Muscle layer of duodenum (tissue), 2 donors: ENCODE measurements at regions not wholly inside any gene's neighbourhood (a gene's known extent, or its start where the extent isn't known, plus 50 kb on each side); places are given as distances from the start of the nearest gene placed in this dataset.

Experiments
- H3K27ac ChIP-seq: one replicate; pipeline ENCODE4 v1.7.0; 2013; ENCODE audit warnings: mild to moderate bottlenecking, low read length
- H3K27me3 ChIP-seq: one replicate; pipeline ENCODE4 v1.7.0; 2013; ENCODE audit warnings: low read depth, mild to moderate bottlenecking, control low read depth, low read length
- H3K36me3 ChIP-seq, 2 donors: one replicate each; pipeline ENCODE4 v1.7.0; 2013; ENCODE audit warnings: low read length in 2 of 2, control low read depth in 1 of 2, mild to moderate bottlenecking in 1 of 2; ENCODE audit not compliant: insufficient read depth in 2 of 2, control insufficient read depth in 1 of 2
- H3K4me1 ChIP-seq, 2 donors: one replicate each; pipeline ENCODE4 v1.7.0; 2013; ENCODE audit warnings: low read length in 2 of 2, mild to moderate bottlenecking in 2 of 2, control low read depth in 1 of 2, moderate library complexity in 1 of 2; ENCODE audit not compliant: insufficient read depth in 2 of 2, control insufficient read depth in 1 of 2
- H3K4me3 ChIP-seq, 2 donors: one replicate each; pipeline ENCODE4 v1.7.0; 2013; ENCODE audit warnings: low read length in 2 of 2, low read depth in 1 of 2, mild to moderate bottlenecking in 1 of 2
- H3K9me3 ChIP-seq, 2 donors: one replicate each; pipeline ENCODE4 v1.7.0; 2013; ENCODE audit warnings: low read length in 2 of 2, control low read depth in 1 of 2, mild to moderate bottlenecking in 1 of 2; ENCODE audit not compliant: control insufficient read depth in 1 of 2
- donor health status: healthy.

DNA sequence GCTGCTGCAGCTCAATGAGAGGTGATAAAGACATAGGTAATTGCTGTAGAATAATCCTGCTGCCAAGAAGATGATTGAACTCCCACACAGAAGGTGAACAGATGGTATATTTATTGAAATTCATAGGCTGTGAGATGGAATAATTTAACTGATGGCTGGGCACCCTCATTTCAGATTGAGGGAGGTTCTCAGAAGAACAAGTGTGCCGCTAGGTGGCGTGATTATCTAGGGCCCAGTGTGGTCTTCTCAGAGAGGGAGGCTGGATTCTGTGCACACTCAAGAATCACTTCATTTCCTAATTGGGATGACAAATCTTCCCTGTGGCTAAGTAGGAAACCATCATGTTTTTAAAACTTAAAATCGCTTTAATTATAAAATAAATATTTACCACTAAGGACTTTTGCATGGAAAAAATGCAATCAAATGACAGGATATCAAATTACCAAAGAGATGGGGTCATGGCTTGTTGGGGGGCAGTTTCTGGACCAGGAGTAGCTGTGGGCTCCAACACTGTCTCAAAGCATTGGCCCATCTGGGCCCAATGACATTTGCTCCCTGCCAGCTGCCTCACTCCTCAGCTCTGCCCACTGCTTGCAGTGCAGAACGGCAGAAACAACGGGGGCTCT lies 132.3 kb downstream of the SNAPC1 start:
- no peak overlapping the region for H3K27ac ChIP-seq
- H3K36me3 ChIP-seq, result no peaks in the 10 kb centered on the region
- H3K9me3 ChIP-seq, result no peaks in the 10 kb centered on the region
- H3K4me3 ChIP-seq, result no peak overlapping the region
- no peaks in the 10 kb centered on the region for H3K4me1 ChIP-seq
- no peaks in the 10 kb centered on the region for H3K27me3 ChIP-seq

DNA sequence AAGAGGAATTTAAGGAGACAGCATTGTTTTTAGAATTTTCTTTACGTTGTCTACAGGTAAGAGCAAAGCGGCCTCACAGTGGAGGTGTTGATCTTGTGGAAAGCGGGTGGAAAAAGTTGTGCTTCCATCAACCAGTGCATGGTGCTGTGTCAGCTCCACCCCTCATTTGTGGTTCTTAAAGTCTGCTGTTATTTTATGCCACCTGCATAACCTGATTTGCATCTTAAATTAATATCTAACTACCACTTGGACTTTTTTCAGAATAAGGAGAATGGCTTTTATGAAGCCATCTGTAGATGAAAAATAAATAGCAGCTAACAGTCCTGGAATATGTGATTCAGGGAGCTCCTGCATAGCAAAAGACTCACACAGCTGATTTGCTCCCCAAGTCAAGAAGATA lies 135.1 kb downstream of the SNAPC1 start:
- Histone ChIP-seq H3K9me3 (no peaks in the 10 kb centered on the region), H3K36me3 (no peaks in the 10 kb centered on the region), H3K27me3 (no peaks in the 10 kb centered on the region), H3K27ac (no peak overlapping the region), H3K4me3 (no peak overlapping the region), H3K4me1 (no peaks in the 10 kb centered on the region)

DNA sequence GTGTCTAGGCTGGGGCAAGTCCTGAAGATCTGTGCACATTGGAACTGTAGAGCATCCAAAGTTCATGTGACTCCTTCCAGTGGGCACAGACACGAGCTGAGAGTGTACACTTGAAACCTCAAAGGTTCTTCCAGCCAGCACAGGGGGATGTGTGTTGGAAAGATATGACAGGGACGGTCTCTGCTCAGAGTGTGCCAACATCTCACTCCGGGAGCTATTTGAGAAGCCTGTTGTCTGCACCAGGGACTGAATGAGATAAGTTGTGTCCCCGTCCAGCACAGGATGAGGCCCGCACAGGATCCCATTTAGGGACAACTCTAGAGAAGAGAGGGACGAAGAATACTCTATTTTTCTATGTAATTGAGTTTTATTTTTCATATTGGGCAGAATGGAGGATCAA lies 136.3 kb downstream of the SNAPC1 start:
- Histone ChIP-seq H3K4me3 (no peak overlapping the region), H3K27me3 (no peaks in the 10 kb centered on the region), H3K9me3 (no peaks in the 10 kb centered on the region), H3K4me1 (no peaks in the 10 kb centered on the region), H3K27ac (no peak overlapping the region), H3K36me3 (no peaks in the 10 kb centered on the region)

DNA sequence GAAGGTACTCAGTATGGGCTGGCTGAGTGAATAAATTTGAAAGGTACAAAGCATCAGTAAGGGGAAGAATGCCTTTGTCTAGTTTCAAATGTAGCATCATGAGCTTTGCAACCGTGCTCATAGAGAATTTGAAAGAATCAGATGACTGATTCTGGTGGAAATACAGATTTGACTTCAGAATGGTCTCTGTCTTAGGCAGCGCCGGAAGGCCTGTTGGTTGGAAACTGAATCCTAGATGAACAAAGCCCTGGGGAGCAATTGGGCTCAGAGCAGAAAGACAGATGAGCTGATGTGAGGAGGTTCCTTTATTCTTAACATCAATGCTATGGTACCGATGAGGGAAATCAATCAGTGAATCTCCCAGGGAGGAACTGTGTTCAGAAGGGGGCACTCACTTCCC lies 137.3 kb downstream of the SNAPC1 start:
- no peaks in the 10 kb centered on the region for H3K9me3 ChIP-seq
- H3K27me3 ChIP-seq, result no peaks in the 10 kb centered on the region
- no peaks in the 10 kb centered on the region for H3K4me1 ChIP-seq
- H3K27ac ChIP-seq, result no peak overlapping the region
- no peak overlapping the region for H3K4me3 ChIP-seq
- H3K36me3 ChIP-seq, result no peaks in the 10 kb centered on the region

DNA sequence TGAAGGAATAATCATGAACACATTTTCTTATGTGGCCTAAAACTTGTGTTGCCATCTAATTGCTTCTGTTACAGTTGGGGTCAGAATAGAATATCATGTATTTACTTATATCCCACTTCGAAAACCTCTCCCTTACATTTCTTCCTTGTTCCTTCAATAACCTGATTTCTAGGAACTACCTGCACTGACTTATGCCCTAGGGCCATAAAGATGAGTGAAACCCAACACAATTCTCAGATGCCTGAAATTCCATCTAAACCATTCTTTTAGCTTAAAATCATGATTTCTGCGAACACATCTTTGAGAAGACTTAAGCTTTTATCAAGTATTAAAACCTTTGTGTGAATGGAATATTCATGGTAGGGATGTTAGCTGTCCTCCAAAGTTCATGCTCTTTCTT lies 142.7 kb downstream of the SNAPC1 start:
- no peaks in the 10 kb centered on the region for H3K36me3 ChIP-seq
- no peaks in the 10 kb centered on the region for H3K9me3 ChIP-seq
- H3K27ac ChIP-seq, result no peak overlapping the region
- no peak overlapping the region for H3K4me3 ChIP-seq
- H3K4me1 ChIP-seq, result no peaks in the 10 kb centered on the region
- H3K27me3 ChIP-seq, result no peaks in the 10 kb centered on the region

DNA sequence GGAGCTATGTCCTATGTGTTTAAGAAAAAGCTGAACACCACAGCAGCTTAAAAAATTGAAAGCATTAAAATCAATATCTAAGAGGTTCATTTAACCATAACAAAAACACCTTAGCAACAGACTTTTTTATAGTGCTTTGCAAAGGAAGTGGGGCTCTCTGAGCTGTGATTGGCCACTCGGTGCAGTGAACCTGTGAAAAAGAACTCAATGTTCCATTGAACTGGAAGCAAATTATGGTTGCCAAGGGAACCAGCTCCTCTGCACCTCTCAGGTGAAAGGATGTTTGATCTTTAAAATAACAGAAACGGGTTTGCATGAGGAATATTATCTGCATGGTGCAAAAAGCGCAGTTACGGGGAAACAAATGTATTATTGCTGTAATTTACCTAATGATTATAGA lies 149.4 kb downstream of the SNAPC1 start:
- no peak overlapping the region for H3K4me3 ChIP-seq
- no peaks in the 10 kb centered on the region for H3K27me3 ChIP-seq
- no peak overlapping the region for H3K27ac ChIP-seq
- no peaks in the 10 kb centered on the region for H3K36me3 ChIP-seq
- H3K9me3 ChIP-seq, result no peaks in the 10 kb centered on the region
- no peaks in the 10 kb centered on the region for H3K4me1 ChIP-seq

DNA sequence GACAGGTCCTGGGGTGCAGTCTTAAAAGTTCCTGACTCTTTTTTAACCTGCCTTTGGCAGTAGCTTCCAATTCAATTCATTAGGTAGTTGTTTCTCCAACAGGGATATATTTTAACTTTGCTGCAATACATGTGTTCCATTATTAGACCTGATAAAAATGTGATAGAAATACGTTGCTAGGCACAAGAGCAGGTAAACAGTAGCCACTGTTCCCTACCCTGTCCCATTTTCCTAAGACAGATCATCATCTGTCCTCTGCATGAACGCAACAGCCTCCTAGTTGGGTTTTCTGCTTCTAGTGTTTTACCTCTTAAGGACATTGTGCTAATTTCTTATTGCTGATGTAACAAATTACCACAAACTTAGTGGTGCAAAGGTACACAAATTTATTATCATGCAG lies 156.8 kb downstream of the SNAPC1 start:
- Histone ChIP-seq H3K36me3 (no peaks in the 10 kb centered on the region), H3K4me1 (no peaks in the 10 kb centered on the region), H3K27ac (no peak overlapping the region), H3K4me3 (no peak overlapping the region), H3K9me3 (no peaks in the 10 kb centered on the region), H3K27me3 (no peaks in the 10 kb centered on the region)

DNA sequence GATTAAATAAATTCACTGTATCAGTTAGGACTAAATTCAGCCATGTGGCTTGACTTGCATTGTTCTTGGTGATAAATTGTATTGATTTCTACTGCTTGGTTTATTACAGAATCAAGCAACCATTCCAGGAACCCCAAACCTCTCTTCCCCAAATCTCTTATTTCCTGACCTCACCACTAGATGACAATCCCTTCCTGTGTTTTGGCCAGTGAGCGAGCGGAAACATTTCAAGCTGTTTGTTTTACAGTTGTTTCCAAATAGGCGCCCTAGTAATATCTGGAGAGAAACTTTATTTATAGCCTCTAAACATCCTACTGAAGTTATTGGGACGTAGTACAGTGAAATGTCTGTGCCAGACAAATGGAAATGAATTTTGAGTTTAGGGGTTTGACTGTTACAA lies 161.1 kb downstream of the SNAPC1 start:
- Histone ChIP-seq H3K27ac (no peak overlapping the region), H3K9me3 (no peaks in the 10 kb centered on the region), H3K36me3 (no peaks in the 10 kb centered on the region), H3K4me1 (no peaks in the 10 kb centered on the region), H3K27me3 (no peaks in the 10 kb centered on the region), H3K4me3 (no peak overlapping the region)

DNA sequence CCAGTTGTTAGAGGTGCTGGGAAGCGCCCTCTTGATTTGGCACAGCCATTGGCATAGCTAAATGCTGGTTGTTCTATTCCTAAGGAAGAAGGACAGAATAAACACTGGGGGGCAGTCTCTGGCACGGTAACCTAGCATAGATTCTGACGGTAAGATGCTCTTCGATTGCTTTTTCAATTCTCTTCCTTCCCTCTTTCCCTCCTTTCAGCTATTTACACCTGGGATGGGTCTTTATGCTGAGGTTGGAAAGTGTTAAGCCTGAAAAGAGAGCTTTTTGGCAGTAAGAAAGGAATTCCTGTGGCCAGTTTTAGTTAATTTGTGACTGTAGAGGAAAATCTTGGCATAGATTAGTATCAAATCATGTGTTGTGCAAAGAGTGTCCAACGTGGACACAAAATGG lies 162.8 kb downstream of the SNAPC1 start:
- H3K27ac ChIP-seq, result no peak overlapping the region
- no peaks in the 10 kb centered on the region for H3K36me3 ChIP-seq
- no peaks in the 10 kb centered on the region for H3K27me3 ChIP-seq
- H3K4me1 ChIP-seq, result no peaks in the 10 kb centered on the region
- no peak overlapping the region for H3K4me3 ChIP-seq
- no peaks in the 10 kb centered on the region for H3K9me3 ChIP-seq

DNA sequence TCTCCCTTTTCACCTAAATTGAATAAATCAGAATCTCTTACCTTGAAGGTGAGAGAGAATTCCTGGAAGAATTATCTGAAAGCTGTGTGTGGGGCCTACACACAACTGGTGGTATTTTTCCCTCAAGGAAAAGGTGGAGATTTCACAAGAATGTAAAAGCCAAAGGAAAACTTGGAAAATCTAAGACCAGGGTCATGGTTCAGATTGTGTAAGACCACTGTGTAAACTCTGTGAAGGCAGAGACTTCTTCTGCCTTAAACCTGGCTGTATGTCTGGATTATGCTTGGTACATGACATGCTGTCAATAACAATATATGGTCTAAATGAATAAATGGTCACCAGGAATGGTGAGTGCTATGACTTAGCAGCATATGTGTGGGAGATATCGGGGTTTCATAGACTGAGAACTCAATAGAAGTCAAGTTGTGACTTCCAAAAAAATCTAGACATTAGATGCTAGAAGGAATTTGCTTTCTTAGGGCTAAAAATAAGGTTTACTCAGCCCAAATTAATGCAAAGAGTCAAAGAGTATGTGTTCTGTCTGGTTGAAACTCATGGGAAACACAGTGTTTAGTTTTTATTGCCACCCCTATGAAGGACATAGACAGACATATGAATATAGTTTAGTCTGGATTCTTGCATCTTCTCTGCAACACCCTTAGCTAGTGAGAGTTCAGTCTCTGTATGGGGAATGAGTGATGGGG lies 163.7 kb downstream of the SNAPC1 start:
- Histone ChIP-seq H3K27me3 (no peaks in the 10 kb centered on the region), H3K4me1 (no peaks in the 10 kb centered on the region), H3K27ac (no peak overlapping the region), H3K36me3 (no peaks in the 10 kb centered on the region), H3K4me3 (no peak overlapping the region), H3K9me3 (no peaks in the 10 kb centered on the region)

DNA sequence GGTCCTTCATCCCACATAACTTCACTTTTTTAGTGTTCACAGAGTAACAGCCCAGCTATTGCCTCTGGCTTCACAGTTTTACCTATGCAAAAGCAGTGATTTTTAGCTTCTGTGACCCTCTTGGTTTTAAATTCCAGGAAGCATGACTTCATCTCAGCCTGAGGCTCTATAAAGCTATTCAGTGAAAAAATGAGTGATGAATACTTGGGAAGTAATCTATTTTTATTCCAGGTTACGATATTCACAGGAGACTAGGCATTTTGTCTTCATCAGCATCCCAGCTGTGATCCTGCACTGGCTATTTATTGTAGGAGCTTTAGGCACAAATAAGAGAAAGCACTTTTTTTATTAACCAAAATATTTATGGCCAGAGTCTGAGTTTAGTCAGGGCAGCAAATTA lies 164.8 kb downstream of the SNAPC1 start:
- H3K9me3 ChIP-seq, result no peaks in the 10 kb centered on the region
- H3K27me3 ChIP-seq, result no peaks in the 10 kb centered on the region
- no peaks in the 10 kb centered on the region for H3K4me1 ChIP-seq
- no peaks in the 10 kb centered on the region for H3K36me3 ChIP-seq
- no peak overlapping the region for H3K27ac ChIP-seq
- H3K4me3 ChIP-seq, result no peak overlapping the region

DNA sequence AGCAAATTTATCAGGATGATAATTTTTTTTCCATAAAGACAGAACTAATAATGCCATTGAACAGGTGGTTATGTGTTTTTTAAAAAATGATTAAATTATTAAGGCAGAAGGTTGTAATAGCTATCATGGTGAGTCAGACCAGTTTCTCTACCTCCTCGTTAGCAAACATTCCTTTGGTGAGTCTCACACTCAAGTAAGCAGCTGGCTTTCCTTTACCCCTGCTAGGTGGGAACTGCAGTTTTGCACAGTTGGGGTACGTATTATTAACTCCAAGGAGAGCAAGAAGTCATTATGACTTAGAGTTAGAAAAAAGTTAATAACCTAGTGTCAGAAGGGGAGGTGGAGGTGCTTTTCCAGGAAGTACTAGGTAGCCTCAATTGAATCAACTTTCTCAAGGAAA lies 165.3 kb downstream of the SNAPC1 start:
- Histone ChIP-seq H3K27ac (no peak overlapping the region), H3K9me3 (no peaks in the 10 kb centered on the region), H3K4me3 (no peak overlapping the region), H3K36me3 (no peaks in the 10 kb centered on the region), H3K4me1 (no peaks in the 10 kb centered on the region), H3K27me3 (no peaks in the 10 kb centered on the region)
